Erythroblast (primary cell): ENCODE measurements at regions not wholly inside any gene's neighbourhood (a gene's known extent, or its start where the extent isn't known, plus 50 kb on each side); places are given as distances from the start of the nearest gene placed in this dataset.

Source experiments
- GATA1 ChIP-seq: IDR thresholded peaks from 2 replicates; pipeline ENCODE4 v1.6.1; 2011; ENCODE audit warnings: low read depth, mild to moderate bottlenecking, control low read depth, low read length, moderate library complexity
- POLR2A ChIP-seq: IDR thresholded peaks from 2 replicates; pipeline ENCODE4 v1.6.1; 2011; ENCODE audit warnings: mild to moderate bottlenecking, low read length

- no peak for TF ChIP-seq POLR2A
- TF ChIP-seq GATA1 = no peak
Measured at GRCh38 chr15:70596354-70597055, 166.9 kb downstream of the UACA start.
